ENCODE measurements at regions not wholly inside any gene's neighbourhood (a gene's known extent, or its start where the extent isn't known, plus 50 kb on each side); places are given as distances from the start of the nearest gene placed in this dataset.

- H3K27ac ChIP-seq, result peak overlapping the region; percentile 63 to 92 (median 78)
- no peaks in the 10 kb centered on the region for H3K9me3 ChIP-seq
- 7% methylated on average over 5 of the region's 5 CpGs for WGBS (ENCODE audit: insufficient coverage, low coverage, low lambda C conversion rate, missing lambda C conversion rate)
These were observed 49.9 kb upstream of the PLEKHG3 start for GRCh38 chr14:64654246-64654900.

More at GRCh38 chr14:64654246-64654900, 49.9 kb upstream of the PLEKHG3 start:
- TF ChIP-seq CTCF (IDR thresholded peaks at IDR 0.05), result no peak
- peak; percentile 29 for TF ChIP-seq POLR2A (IDR thresholded peaks at IDR 0.05)
- H3K27me3 ChIP-seq, result no peaks in the 10 kb centered on the region
- intact Hi-C loops (cut with DNase I), result no loop called here
- H3K4me1 ChIP-seq, result peaks cover 0 to 40% (median 12%) of the 10 kb centered on the region in 4 donors
- no peak overlapping the region for H3K4me3 ChIP-seq
- peak; percentile 82 to 91 (median 88) for ATAC-seq
- peak in 1 of 3 donors; percentile 67 for DNase-seq
- no peaks in the 10 kb centered on the region for H3K36me3 ChIP-seq
